Peyer's patch (tissue), 4 donors: ENCODE measurements at regions not wholly inside any gene's neighbourhood (a gene's known extent, or its start where the extent isn't known, plus 50 kb on each side); places are given as distances from the start of the nearest gene placed in this dataset.

Source experiments
- DNase-seq, 3 donors: peaks; one replicate each; pipeline ENCODE4 v3.0.0-alpha.2; 2017 to 2019
- H3K27ac ChIP-seq, 4 donors: fragments of 200-600 bp; sonication (generic); one replicate each; pipeline ENCODE4 v1.5.1; 2016 to 2019
- H3K27me3 ChIP-seq, 2 donors: fragments of 200-600 bp; sonication (generic); one replicate each; pipeline ENCODE4 v1.5.1; 2019
- H3K36me3 ChIP-seq, 3 donors: fragments of 200-600 bp; sonication (generic); one replicate each; pipeline ENCODE4 v1.5.1; 2016 to 2019
- H3K4me1 ChIP-seq, 4 donors: fragments of 200-600 bp; sonication (generic); one replicate each; pipeline ENCODE4 v1.5.1; 2016 to 2019
- H3K4me3 ChIP-seq, 4 donors: fragments of 200-600 bp; sonication (generic); 1 replicate in 3 of 4; 2 replicates in 1 of 4; pipeline ENCODE4 v1.5.1; 2016 to 2019; ENCODE audit warnings: mild to moderate bottlenecking in 1 of 4
- H3K9me3 ChIP-seq, 4 donors: fragments of 200-600 bp; sonication (generic); one replicate each; pipeline ENCODE4 v1.5.1; 2016 to 2019; ENCODE audit warnings: mild to moderate bottlenecking in 1 of 4
- CTCF ChIP-seq, 6 experiments: fragments of 450-650 bp in 4 of 6; fragments of 200-600 bp in 2 of 6; sonication (generic) in 1 of 6; IDR thresholded peaks; one replicate each; pipeline ENCODE4 v1.5.1; 2017 to 2019; ENCODE audit warnings: antibody characterized with exemption in 6 of 6, mild to moderate bottlenecking in 3 of 6, moderate library complexity in 1 of 6
- POLR2A ChIP-seq, 2 donors: fragments of 450-650 bp; IDR thresholded peaks; one replicate each; pipeline ENCODE4 v1.5.1; 2017; ENCODE audit warnings: antibody characterized with exemption in 2 of 2, mild to moderate bottlenecking in 2 of 2, moderate library complexity in 2 of 2

- Histone ChIP-seq H3K4me1 (no peaks in the 10 kb centered on the region), H3K27me3 (no peaks in the 10 kb centered on the region), H3K4me3 (no peak overlapping the region), H3K27ac (no peak overlapping the region), H3K9me3 (no peaks in the 10 kb centered on the region), H3K36me3 (no peaks in the 10 kb centered on the region)
- DNase-seq = no peak
- no peak for TF ChIP-seq CTCF (IDR thresholded peaks at IDR 0.05)
- TF ChIP-seq POLR2A (IDR thresholded peaks at IDR 0.05) = no peak
These were observed 148.1 kb upstream of the TCF21 start for GRCh38 chr6:133740816-133741215.

GRCh38 chr6:133741375-133741861 lies 147.5 kb upstream of the TCF21 start:
- Histone ChIP-seq H3K4me3 (no peak overlapping the region), H3K9me3 (no peaks in the 10 kb centered on the region), H3K27me3 (no peaks in the 10 kb centered on the region), H3K27ac (peak overlapping the region in 1 of 4 donors; percentile 25), H3K36me3 (no peaks in the 10 kb centered on the region), H3K4me1 (no peaks in the 10 kb centered on the region)
- DNase-seq = no peak
- TF ChIP-seq POLR2A (IDR thresholded peaks at IDR 0.05) (no peak), CTCF (IDR thresholded peaks at IDR 0.05) (no peak)

- Histone ChIP-seq H3K9me3 (no peaks in the 10 kb centered on the region), H3K36me3 (no peaks in the 10 kb centered on the region), H3K27me3 (no peaks in the 10 kb centered on the region), H3K27ac (no peak overlapping the region), H3K4me3 (no peak overlapping the region), H3K4me1 (no peaks in the 10 kb centered on the region)
- DNase-seq = no peak
- TF ChIP-seq POLR2A (IDR thresholded peaks at IDR 0.05) = no peak
- no peak for TF ChIP-seq CTCF (IDR thresholded peaks at IDR 0.05)
These were observed 145.3 kb upstream of the TCF21 start for GRCh38 chr6:133743621-133744020.

GRCh38 chr6:133746417-133746770 lies 142.5 kb upstream of the TCF21 start:
- no peak overlapping the region for H3K27ac ChIP-seq
- no peaks in the 10 kb centered on the region for H3K27me3 ChIP-seq
- H3K4me1 ChIP-seq = no peaks in the 10 kb centered on the region
- H3K36me3 ChIP-seq = no peaks in the 10 kb centered on the region
- no peak overlapping the region for H3K4me3 ChIP-seq
- H3K9me3 ChIP-seq = no peaks in the 10 kb centered on the region
- no peak for TF ChIP-seq CTCF (IDR thresholded peaks at IDR 0.05)
- no peak for TF ChIP-seq POLR2A (IDR thresholded peaks at IDR 0.05)
- no peak for DNase-seq

- no peak for TF ChIP-seq CTCF (IDR thresholded peaks at IDR 0.05)
- TF ChIP-seq POLR2A (IDR thresholded peaks at IDR 0.05) = no peak
- Histone ChIP-seq H3K27me3 (no peaks in the 10 kb centered on the region), H3K4me1 (no peaks in the 10 kb centered on the region), H3K4me3 (no peak overlapping the region), H3K9me3 (no peaks in the 10 kb centered on the region), H3K36me3 (no peaks in the 10 kb centered on the region), H3K27ac (peak overlapping the region in 1 of 4 donors; percentile 27)
- DNase-seq = no peak
These were observed 140.3 kb upstream of the TCF21 start for GRCh38 chr6:133748628-133749027.

- Histone ChIP-seq H3K27ac (peak overlapping the region in 1 of 4 donors; percentile 27), H3K36me3 (no peaks in the 10 kb centered on the region), H3K4me1 (no peaks in the 10 kb centered on the region), H3K9me3 (no peaks in the 10 kb centered on the region), H3K4me3 (no peak overlapping the region), H3K27me3 (no peaks in the 10 kb centered on the region)
- no peak for DNase-seq
- no peak for TF ChIP-seq CTCF (IDR thresholded peaks at IDR 0.05)
- no peak for TF ChIP-seq POLR2A (IDR thresholded peaks at IDR 0.05)
These were observed 139.5 kb upstream of the TCF21 start for GRCh38 chr6:133749427-133749826.
